GM12878 (cell line): ENCODE measurements at regions not wholly inside any gene's neighbourhood (a gene's known extent, or its start where the extent isn't known, plus 50 kb on each side); places are given as distances from the start of the nearest gene placed in this dataset.

Source experiments
- ATAC-seq: fragments of 200-7000 bp; cut with Tn5 transposase; 3 replicates; pipeline ENCODE4 v1.9.1; 2020; ENCODE audit warnings: mild to moderate bottlenecking, moderate library complexity
- BruUV-seq: library from RNA; stranded (reverse); fragments of 400-500 nt; replicated peaks from 2 replicates; lab custom pipeline; 2021; lab: Mats Ljungman, UMichigan
- CTCF ChIA-PET: fragments of 300-600 bp; sonication (Branson Sonifier 250); formaldehyde crosslinking; extraction: SDS; loops from one replicate; lab custom pipeline; 2021; ENCODE audit warnings: inconsistent platforms; lab: Yijun Ruan, JAX
- POLR2A ChIA-PET: fragments of 350-600 bp; formaldehyde crosslinking; extraction: SDS; loops from one replicate; lab custom pipeline; 2021; ENCODE audit warnings: inconsistent platforms; lab: Charles Lee
- RAD21 ChIA-PET: fragments of 300-600 bp; sonication (Branson Sonifier 250); formaldehyde crosslinking; loops from one replicate; lab custom pipeline; 2023; ENCODE audit warnings: antibody characterized with exemption; ENCODE audit not compliant: unreplicated experiment; lab: Charles Lee
- SMC1A ChIA-PET: fragments of 300-600 bp; sonication (Branson Sonifier 250); formaldehyde crosslinking; loops from one replicate; lab custom pipeline; 2023; ENCODE audit not compliant: unreplicated experiment, uncharacterized antibody; lab: Charles Lee
- DNase-seq: peaks from one replicate; pipeline ENCODE4 v3.0.0-alpha.2; 2011; ENCODE audit warnings: low read depth, low spot score
- FAIRE-seq: peaks from 3 replicates; lab custom pipeline; 2011; peaks lifted over from hg19 to GRCh38; lab: Jason Lieb, UNC
- H2AFZ ChIP-seq: 2 replicates; pipeline ENCODE4 v1.6.0; 2011; ENCODE audit warnings: low read depth, low read length, control low read depth; ENCODE audit not compliant: control insufficient read depth
- H3K27ac ChIP-seq: 2 replicates; pipeline ENCODE4 v1.5.1; 2011; ENCODE audit warnings: control low read depth; ENCODE audit not compliant: control insufficient read depth, insufficient read depth
- H3K27me3 ChIP-seq, 2 experiments: replicated peaks in 1 of 2; 2 replicates each; pipeline versions ENCODE4 v1.6.0 to v1.6.1; 2011; ENCODE audit warnings: low read length in 1 of 2; ENCODE audit not compliant: control insufficient read depth in 2 of 2, insufficient read depth in 2 of 2
- H3K36me3 ChIP-seq, 2 experiments: 2 replicates each; pipeline ENCODE4 v1.5.1; 2011; ENCODE audit warnings: low read length in 1 of 2; ENCODE audit not compliant: control insufficient read depth in 2 of 2, insufficient read depth in 2 of 2
- H3K4me1 ChIP-seq: 2 replicates; pipeline ENCODE4 v1.6.1; 2011; ENCODE audit warnings: mild to moderate bottlenecking, low read length, moderate library complexity, mixed read lengths; ENCODE audit not compliant: control insufficient read depth, insufficient read depth
- H3K4me2 ChIP-seq: 2 replicates; pipeline ENCODE4 v1.6.0; 2011; ENCODE audit warnings: control low read depth; ENCODE audit not compliant: control insufficient read depth, insufficient read depth
- H3K4me3 ChIP-seq: fragments of 200-600 bp; sonication (generic); 2 replicates; pipeline ENCODE4 v1.5.1; 2016
- H3K79me2 ChIP-seq: 2 replicates; pipeline ENCODE4 v1.6.0; 2011; ENCODE audit warnings: low read length; ENCODE audit not compliant: control insufficient read depth, insufficient read depth
- H3K9ac ChIP-seq: 2 replicates; pipeline ENCODE4 v1.8.0; 2011; ENCODE audit warnings: low read length, control low read depth, mixed read lengths; ENCODE audit not compliant: control insufficient read depth, insufficient read depth
- H3K9me3 ChIP-seq: replicated peaks from 3 replicates; pipeline ENCODE4 v1.5.1; 2011; ENCODE audit warnings: mild to moderate bottlenecking, low read length; ENCODE audit not compliant: control insufficient read depth, insufficient read depth
- H4K20me1 ChIP-seq: 2 replicates; pipeline ENCODE4 v1.6.0; 2011; ENCODE audit not compliant: control insufficient read depth, insufficient read depth
- DPF2 ChIP-seq: fragments of 450-650 bp; IDR thresholded peaks from 2 replicates; pipeline ENCODE4 v1.6.1; 2017; ENCODE audit warnings: mild to moderate bottlenecking
- FOXK2 ChIP-seq: fragments of 450-650 bp; IDR thresholded peaks from 2 replicates; pipeline ENCODE4 v1.6.1; 2017; ENCODE audit warnings: mild to moderate bottlenecking, moderate library complexity
- RELB ChIP-seq: fragments of 450-650 bp; IDR thresholded peaks from 2 replicates; pipeline ENCODE4 v1.6.1; 2017; ENCODE audit warnings: low read depth, mild to moderate bottlenecking, moderate library complexity
- SMC3 ChIP-seq: IDR thresholded peaks from 2 replicates; pipeline ENCODE4 v1.6.1; 2011; ENCODE audit warnings: low read length, improper control_type of control experiment, borderline replicate concordance
- WGBS: methylation state at CpG from one replicate; pipeline ENCODE4 v1.1.6; 2016; ENCODE audit warnings: low lambda C conversion rate; ENCODE audit not compliant: insufficient replicate concordance, insufficient coverage; ENCODE audit errors: missing lambda C conversion rate; 5-methylcytosine and 5-hydroxymethylcytosine counted together
- in situ Hi-C: fragments of 300-500 bp; cut with MboI; formaldehyde crosslinking; loops from 9 replicates; pipeline ENCODE4 v1.14.3; 2018; ENCODE audit warnings: mixed read lengths
- intact Hi-C: fragments of 100-400 bp; cut with micrococcal nuclease; formaldehyde crosslinking; loops from one replicate; pipeline ENCODE4 v1.14.2; 2022; ENCODE audit not compliant: unreplicated experiment
- TF ChIP-seq, protein P1 (sequence below): fragments of 150-350 bp; IDR thresholded peaks from 2 replicates; pipeline ENCODE4 v1.6.1; 2016; ENCODE audit warnings: low read depth, low read length
- TF ChIP-seq, protein P2 (sequence below): fragments of 450-650 bp; IDR thresholded peaks from 2 replicates; pipeline ENCODE4 v1.6.1; 2017; ENCODE audit warnings: mild to moderate bottlenecking
- TF ChIP-seq, protein P3 (sequence below): IDR thresholded peaks from 2 replicates; pipeline ENCODE4 v1.6.1; 2012; ENCODE audit warnings: low read depth, low read length, improper control_type of control experiment
- TF ChIP-seq, protein P4 (sequence below): fragments of 450-650 bp; IDR thresholded peaks from 2 replicates; pipeline ENCODE4 v1.6.1; 2017; ENCODE audit warnings: borderline replicate concordance

- ChIA-PET SMC1A (no interaction called here), POLR2A (no interaction called here), RAD21 (no interaction called here), CTCF (no interaction called here)
- intact Hi-C loops (no loop called here), in situ Hi-C loops (no loop called here)
- H2AFZ ChIP-seq: no peak overlapping the region
- H3K9ac ChIP-seq: no peak overlapping the region
- H3K4me3 ChIP-seq: no peak overlapping the region
- WGBS: 0% methylated on average over 2 of the region's 2 CpGs
- TF ChIP-seq DPF2: no peak
- TF ChIP-seq, protein P1, sequence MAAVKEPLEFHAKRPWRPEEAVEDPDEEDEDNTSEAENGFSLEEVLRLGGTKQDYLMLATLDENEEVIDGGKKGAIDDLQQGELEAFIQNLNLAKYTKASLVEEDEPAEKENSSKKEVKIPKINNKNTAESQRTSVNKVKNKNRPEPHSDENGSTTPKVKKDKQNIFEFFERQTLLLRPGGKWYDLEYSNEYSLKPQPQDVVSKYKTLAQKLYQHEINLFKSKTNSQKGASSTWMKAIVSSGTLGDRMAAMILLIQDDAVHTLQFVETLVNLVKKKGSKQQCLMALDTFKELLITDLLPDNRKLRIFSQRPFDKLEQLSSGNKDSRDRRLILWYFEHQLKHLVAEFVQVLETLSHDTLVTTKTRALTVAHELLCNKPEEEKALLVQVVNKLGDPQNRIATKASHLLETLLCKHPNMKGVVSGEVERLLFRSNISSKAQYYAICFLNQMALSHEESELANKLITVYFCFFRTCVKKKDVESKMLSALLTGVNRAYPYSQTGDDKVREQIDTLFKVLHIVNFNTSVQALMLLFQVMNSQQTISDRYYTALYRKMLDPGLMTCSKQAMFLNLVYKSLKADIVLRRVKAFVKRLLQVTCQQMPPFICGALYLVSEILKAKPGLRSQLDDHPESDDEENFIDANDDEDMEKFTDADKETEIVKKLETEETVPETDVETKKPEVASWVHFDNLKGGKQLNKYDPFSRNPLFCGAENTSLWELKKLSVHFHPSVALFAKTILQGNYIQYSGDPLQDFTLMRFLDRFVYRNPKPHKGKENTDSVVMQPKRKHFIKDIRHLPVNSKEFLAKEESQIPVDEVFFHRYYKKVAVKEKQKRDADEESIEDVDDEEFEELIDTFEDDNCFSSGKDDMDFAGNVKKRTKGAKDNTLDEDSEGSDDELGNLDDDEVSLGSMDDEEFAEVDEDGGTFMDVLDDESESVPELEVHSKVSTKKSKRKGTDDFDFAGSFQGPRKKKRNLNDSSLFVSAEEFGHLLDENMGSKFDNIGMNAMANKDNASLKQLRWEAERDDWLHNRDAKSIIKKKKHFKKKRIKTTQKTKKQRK: peak; percentile 53
- BruUV-seq: no TSS peak
- no peaks in the 10 kb centered on the region for H3K79me2 ChIP-seq
- DNase-seq (no peak), ATAC-seq (no peak), FAIRE-seq (no peak)
- no peaks in the 10 kb centered on the region for H4K20me1 ChIP-seq
- H3K4me1 ChIP-seq: no peaks in the 10 kb centered on the region
- H3K9me3 ChIP-seq: no peaks in the 10 kb centered on the region; the same call in 2 of the 3 replicates
- no peak overlapping the region for H3K27ac ChIP-seq
- H3K36me3 ChIP-seq: no peaks in the 10 kb centered on the region
- no peak overlapping the region for H3K4me2 ChIP-seq
- H3K27me3 ChIP-seq: no peaks in the 10 kb centered on the region
These were observed 555.3 kb upstream of the PTGER4 start for GRCh38 chr5:40124367-40124766.

DNA sequence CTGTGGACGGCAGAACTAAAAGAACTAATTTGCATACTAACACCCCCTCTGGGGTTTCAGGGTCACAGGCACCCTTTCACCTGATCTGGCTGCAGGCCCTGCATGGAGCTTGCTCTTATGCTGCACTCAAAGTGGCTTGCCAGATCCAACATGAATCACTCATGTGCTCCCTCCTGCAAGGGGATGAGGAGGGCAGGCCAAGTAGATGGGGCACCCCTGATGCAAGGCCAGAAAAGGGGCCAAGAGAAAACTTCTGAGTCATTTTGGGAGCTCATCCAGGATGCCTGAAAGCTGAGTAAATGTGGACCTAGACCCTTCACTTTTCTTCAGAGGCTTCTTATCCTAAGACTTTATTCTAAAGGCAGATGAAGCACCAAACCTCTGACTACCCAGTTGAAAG lies 558.5 kb upstream of the PTGER4 start:
- H3K79me2 ChIP-seq: no peaks in the 10 kb centered on the region
- no peak overlapping the region for H2AFZ ChIP-seq
- in situ Hi-C loops: no loop called here
- WGBS: 25% methylated on average over 1 of the region's 1 CpG
- H3K9ac ChIP-seq: no peak overlapping the region
- H3K4me1 ChIP-seq: no peaks in the 10 kb centered on the region
- BruUV-seq: no TSS peak
- FAIRE-seq: no peak
- SMC1A ChIA-PET: interaction anchor here (1.0 kb wide), 1 partner anchor 561 kb away, joined by 3 read pairs; no protein-coding TSS in a partner anchor
- ATAC-seq: no peak
- POLR2A ChIA-PET: no interaction called here
- no peak overlapping the region for H3K4me3 ChIP-seq
- no peak overlapping the region for H3K4me2 ChIP-seq
- CTCF ChIA-PET: no interaction called here
- RAD21 ChIA-PET: no interaction called here
- H4K20me1 ChIP-seq: no peaks in the 10 kb centered on the region
- H3K27ac ChIP-seq: no peak overlapping the region
- DNase-seq: no peak
- no peaks in the 10 kb centered on the region for H3K27me3 ChIP-seq
- intact Hi-C loops: no loop called here
- no peaks in the 10 kb centered on the region; the same call in 2 of the 3 replicates for H3K9me3 ChIP-seq
- no peaks in the 10 kb centered on the region for H3K36me3 ChIP-seq
- TF ChIP-seq SMC3 (no peak), RELB (no peak), FOXK2 (no peak)
- TF ChIP-seq, protein P2, sequence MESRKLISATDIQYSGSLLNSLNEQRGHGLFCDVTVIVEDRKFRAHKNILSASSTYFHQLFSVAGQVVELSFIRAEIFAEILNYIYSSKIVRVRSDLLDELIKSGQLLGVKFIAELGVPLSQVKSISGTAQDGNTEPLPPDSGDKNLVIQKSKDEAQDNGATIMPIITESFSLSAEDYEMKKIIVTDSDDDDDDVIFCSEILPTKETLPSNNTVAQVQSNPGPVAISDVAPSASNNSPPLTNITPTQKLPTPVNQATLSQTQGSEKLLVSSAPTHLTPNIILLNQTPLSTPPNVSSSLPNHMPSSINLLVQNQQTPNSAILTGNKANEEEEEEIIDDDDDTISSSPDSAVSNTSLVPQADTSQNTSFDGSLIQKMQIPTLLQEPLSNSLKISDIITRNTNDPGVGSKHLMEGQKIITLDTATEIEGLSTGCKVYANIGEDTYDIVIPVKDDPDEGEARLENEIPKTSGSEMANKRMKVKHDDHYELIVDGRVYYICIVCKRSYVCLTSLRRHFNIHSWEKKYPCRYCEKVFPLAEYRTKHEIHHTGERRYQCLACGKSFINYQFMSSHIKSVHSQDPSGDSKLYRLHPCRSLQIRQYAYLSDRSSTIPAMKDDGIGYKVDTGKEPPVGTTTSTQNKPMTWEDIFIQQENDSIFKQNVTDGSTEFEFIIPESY: no peak
- TF ChIP-seq, protein P3, sequence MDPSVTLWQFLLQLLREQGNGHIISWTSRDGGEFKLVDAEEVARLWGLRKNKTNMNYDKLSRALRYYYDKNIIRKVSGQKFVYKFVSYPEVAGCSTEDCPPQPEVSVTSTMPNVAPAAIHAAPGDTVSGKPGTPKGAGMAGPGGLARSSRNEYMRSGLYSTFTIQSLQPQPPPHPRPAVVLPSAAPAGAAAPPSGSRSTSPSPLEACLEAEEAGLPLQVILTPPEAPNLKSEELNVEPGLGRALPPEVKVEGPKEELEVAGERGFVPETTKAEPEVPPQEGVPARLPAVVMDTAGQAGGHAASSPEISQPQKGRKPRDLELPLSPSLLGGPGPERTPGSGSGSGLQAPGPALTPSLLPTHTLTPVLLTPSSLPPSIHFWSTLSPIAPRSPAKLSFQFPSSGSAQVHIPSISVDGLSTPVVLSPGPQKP: no peak
- TF ChIP-seq, protein P4, sequence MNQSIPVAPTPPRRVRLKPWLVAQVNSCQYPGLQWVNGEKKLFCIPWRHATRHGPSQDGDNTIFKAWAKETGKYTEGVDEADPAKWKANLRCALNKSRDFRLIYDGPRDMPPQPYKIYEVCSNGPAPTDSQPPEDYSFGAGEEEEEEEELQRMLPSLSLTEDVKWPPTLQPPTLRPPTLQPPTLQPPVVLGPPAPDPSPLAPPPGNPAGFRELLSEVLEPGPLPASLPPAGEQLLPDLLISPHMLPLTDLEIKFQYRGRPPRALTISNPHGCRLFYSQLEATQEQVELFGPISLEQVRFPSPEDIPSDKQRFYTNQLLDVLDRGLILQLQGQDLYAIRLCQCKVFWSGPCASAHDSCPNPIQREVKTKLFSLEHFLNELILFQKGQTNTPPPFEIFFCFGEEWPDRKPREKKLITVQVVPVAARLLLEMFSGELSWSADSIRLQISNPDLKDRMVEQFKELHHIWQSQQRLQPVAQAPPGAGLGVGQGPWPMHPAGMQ: no peak
